Upper lobe of left lung (tissue), 6 donors: ENCODE measurements at regions not wholly inside any gene's neighbourhood (a gene's known extent, or its start where the extent isn't known, plus 50 kb on each side); places are given as distances from the start of the nearest gene placed in this dataset.

ENCODE experiments used
- ATAC-seq, 2 donors: fragments of 200-7000 bp; cut with Tn5 transposase; one replicate each; pipeline ENCODE4 v1.9.1; 2022; ENCODE audit warnings: mild to moderate bottlenecking in 2 of 2, moderate library complexity in 2 of 2; ENCODE audit not compliant: low FRiP score in 2 of 2
- DNase-seq, 2 donors: peaks; one replicate each; pipeline ENCODE4 v3.0.0-alpha.2; 2019 to 2020
- H3K27ac ChIP-seq, 4 donors: fragments of 200-600 bp; sonication (generic); one replicate each; pipeline ENCODE4 v1.5.1; 2016 to 2019
- H3K27me3 ChIP-seq, 4 donors: fragments of 200-600 bp; sonication (generic); one replicate each; pipeline ENCODE4 v1.5.1; 2017 to 2019
- H3K36me3 ChIP-seq, 4 donors: fragments of 200-600 bp; sonication (generic); one replicate each; pipeline ENCODE4 v1.5.1; 2016 to 2019
- H3K4me1 ChIP-seq, 4 donors: fragments of 200-600 bp; sonication (generic); one replicate each; pipeline ENCODE4 v1.5.1; 2018 to 2019
- H3K4me3 ChIP-seq, 4 donors: fragments of 200-600 bp; sonication (generic); one replicate each; pipeline ENCODE4 v1.5.1; 2017 to 2019; ENCODE audit warnings: mild to moderate bottlenecking in 2 of 4, moderate library complexity in 1 of 4
- H3K9me3 ChIP-seq, 4 donors: fragments of 200-600 bp; sonication (generic); one replicate each; pipeline ENCODE4 v1.5.1; 2018 to 2019
- EP300 ChIP-seq, 4 donors: sonication (generic); formaldehyde crosslinking; IDR thresholded peaks; one replicate each; pipeline ENCODE4 v1.5.1; 2017; ENCODE audit warnings: antibody characterized with exemption in 4 of 4, control low read depth in 2 of 4
- POLR2A ChIP-seq, 4 donors: fragments of 450-650 bp; IDR thresholded peaks; one replicate each; pipeline ENCODE4 v1.5.1; 2016 to 2017; ENCODE audit warnings: antibody characterized with exemption in 4 of 4, mild to moderate bottlenecking in 2 of 4
- POLR2AphosphoS5 ChIP-seq, 2 donors: sonication (generic); formaldehyde crosslinking; IDR thresholded peaks; one replicate each; pipeline ENCODE4 v1.5.1; 2017; ENCODE audit warnings: antibody characterized with exemption in 2 of 2
- WGBS, 2 donors: methylation state at CpG; one replicate each; pipeline ENCODE4 v1.1.5; 2017 to 2018; 5-methylcytosine and 5-hydroxymethylcytosine counted together
- TF ChIP-seq, protein P1 (sequence below), 6 experiments: fragments of 450-650 bp in 4 of 6; fragments of 200-600 bp in 2 of 6; sonication (generic) in 2 of 6; IDR thresholded peaks; one replicate each; pipeline ENCODE4 v1.5.1; 2016 to 2019; ENCODE audit warnings: antibody characterized with exemption in 6 of 6
- donor health status: DM: no; HTN: no; CAD: no; lungs with moderate emphysema.
- donor health status: DM: no; HTN: yes; CAD: no; lungs with severe emphysema.

DNA sequence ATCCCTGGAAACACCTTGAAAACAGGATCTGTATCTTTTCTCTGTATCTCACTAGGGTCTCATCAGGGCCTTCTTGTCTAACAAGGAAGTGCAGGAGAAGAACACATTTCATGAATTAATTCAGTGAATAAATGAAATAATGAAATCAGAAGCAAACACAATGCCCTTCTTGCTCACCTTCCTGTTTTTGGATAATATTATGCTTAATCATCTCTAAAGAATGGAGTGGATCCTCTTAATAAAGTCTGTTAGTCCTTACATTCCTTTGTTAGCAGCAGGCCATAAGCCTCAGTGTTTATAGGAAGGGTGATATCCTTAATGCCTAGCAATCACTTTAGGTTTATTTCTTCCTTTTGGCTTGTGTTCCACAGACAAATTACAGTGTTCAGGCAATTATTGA is 837.1 kb upstream of the SEMA6A start:
- ATAC-seq = no peak

DNA sequence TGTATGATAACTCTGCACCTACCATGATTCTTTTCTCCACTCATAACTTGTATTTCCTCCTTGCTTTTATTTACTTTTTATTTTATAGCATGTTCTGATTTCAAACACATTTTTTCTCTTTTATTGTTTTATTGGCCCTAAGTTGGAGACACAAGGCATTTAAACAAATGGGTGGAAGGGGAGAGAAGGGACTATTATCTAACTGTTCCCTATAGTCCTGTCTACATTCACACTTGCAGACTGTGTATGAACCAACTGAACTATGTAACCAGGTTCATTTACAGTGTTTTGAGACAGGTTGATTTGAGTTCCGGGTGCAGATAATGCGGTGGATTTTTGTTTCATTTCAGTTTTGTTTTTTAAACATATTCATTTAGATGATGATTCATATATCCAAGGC is 830.6 kb upstream of the SEMA6A start:
- WGBS, 2 donors = 90 to 97% methylated on average over 2 of the region's 2 CpGs
- no peaks in the 10 kb centered on the region for H3K9me3 ChIP-seq
- TF ChIP-seq, protein P1, sequence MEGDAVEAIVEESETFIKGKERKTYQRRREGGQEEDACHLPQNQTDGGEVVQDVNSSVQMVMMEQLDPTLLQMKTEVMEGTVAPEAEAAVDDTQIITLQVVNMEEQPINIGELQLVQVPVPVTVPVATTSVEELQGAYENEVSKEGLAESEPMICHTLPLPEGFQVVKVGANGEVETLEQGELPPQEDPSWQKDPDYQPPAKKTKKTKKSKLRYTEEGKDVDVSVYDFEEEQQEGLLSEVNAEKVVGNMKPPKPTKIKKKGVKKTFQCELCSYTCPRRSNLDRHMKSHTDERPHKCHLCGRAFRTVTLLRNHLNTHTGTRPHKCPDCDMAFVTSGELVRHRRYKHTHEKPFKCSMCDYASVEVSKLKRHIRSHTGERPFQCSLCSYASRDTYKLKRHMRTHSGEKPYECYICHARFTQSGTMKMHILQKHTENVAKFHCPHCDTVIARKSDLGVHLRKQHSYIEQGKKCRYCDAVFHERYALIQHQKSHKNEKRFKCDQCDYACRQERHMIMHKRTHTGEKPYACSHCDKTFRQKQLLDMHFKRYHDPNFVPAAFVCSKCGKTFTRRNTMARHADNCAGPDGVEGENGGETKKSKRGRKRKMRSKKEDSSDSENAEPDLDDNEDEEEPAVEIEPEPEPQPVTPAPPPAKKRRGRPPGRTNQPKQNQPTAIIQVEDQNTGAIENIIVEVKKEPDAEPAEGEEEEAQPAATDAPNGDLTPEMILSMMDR (IDR thresholded peaks at IDR 0.05) = no peak
- TF ChIP-seq POLR2A (IDR thresholded peaks at IDR 0.05) (no peak), POLR2AphosphoS5 (IDR thresholded peaks at IDR 0.05) (no peak), EP300 (IDR thresholded peaks at IDR 0.05) (no peak)
- H3K4me3 ChIP-seq = no peak overlapping the region
- no peaks in the 10 kb centered on the region for H3K4me1 ChIP-seq
- DNase-seq = no peak
- no peaks in the 10 kb centered on the region for H3K36me3 ChIP-seq
- no peak for ATAC-seq
- H3K27ac ChIP-seq = no peak overlapping the region
- no peaks in the 10 kb centered on the region for H3K27me3 ChIP-seq

More for the DNA sequence above, 837.1 kb upstream of the SEMA6A start:
- TF ChIP-seq EP300 (IDR thresholded peaks at IDR 0.05) = no peak
- TF ChIP-seq, protein P1 (IDR thresholded peaks at IDR 0.05) = no peak
- no peaks in the 10 kb centered on the region for H3K4me1 ChIP-seq
- no peaks in the 10 kb centered on the region for H3K27me3 ChIP-seq
- H3K9me3 ChIP-seq = no peaks in the 10 kb centered on the region
- no peak overlapping the region for H3K4me3 ChIP-seq
- H3K36me3 ChIP-seq = no peaks in the 10 kb centered on the region
- H3K27ac ChIP-seq = no peak overlapping the region
- DNase-seq = no peak

DNA sequence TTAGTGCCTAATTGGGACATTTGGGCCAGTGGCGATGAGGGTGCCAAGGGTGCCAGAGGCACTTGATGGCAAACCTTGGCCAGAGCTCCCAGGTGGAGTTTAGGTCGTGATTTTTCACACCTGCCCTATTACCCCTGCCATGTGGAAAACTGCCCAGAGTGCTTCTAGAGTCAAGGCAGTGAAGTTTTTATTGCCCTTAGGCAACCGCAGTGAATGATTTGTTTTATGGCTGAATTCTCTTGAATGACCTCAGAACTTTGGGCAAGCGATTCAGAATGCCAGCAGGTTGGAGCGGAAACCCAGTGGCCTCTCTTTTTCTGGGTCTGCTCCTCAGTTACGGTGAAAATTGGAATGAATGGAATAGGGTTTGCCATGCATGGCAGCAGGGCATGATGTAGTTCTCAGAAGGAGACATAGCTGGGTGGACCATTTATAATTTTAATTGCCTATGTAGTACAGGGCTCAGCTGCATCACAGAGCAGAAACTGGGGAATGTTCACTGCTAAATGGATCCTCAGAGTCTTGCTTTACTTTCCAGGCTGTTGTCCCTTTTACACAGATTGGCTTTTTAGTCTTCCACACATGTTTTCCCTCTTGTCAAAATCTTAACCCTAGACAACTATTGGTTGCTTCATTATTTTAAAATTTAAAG is 820.0 kb upstream of the SEMA6A start:
- Histone ChIP-seq H3K27me3 (no peaks in the 10 kb centered on the region), H3K4me3 (no peak overlapping the region), H3K4me1 (no peaks in the 10 kb centered on the region), H3K27ac (no peak overlapping the region), H3K36me3 (no peaks in the 10 kb centered on the region), H3K9me3 (no peaks in the 10 kb centered on the region)
- DNase-seq (no peak), ATAC-seq (no peak)
- WGBS, 2 donors = 75 to 86% methylated on average over 6 of the region's 6 CpGs
- TF ChIP-seq, protein P1 (IDR thresholded peaks at IDR 0.05) = no peak
- TF ChIP-seq EP300 (IDR thresholded peaks at IDR 0.05) = no peak
- TF ChIP-seq POLR2AphosphoS5 (IDR thresholded peaks at IDR 0.05) = no peak
- TF ChIP-seq POLR2A (IDR thresholded peaks at IDR 0.05) = no peak

DNA sequence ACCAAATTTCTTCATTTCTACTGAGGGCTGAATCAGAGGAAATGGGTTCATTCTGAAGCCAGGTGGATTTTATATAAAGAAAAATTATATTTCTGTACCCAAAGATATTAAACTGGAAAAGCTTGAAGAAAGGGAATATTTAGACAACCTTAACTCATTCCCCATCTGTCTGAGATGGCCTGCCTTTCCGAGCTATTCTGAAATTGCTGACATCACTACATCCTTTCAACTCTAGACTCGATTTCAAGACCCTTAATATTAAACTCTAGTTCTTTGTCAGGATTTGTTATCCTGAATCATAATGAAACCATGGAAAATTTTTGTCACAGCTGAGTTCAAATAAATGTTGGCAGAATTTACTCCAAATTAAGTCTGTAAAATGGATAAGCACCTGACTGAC is 818.5 kb upstream of the SEMA6A start:
- Histone ChIP-seq H3K27me3 (no peaks in the 10 kb centered on the region), H3K4me1 (no peaks in the 10 kb centered on the region), H3K4me3 (no peak overlapping the region), H3K36me3 (no peaks in the 10 kb centered on the region), H3K27ac (no peak overlapping the region), H3K9me3 (no peaks in the 10 kb centered on the region)
- ATAC-seq (no peak), DNase-seq (no peak)
- TF ChIP-seq EP300 (IDR thresholded peaks at IDR 0.05) = no peak
- no peak for TF ChIP-seq POLR2AphosphoS5 (IDR thresholded peaks at IDR 0.05)
- TF ChIP-seq POLR2A (IDR thresholded peaks at IDR 0.05) = no peak
- TF ChIP-seq, protein P1 (IDR thresholded peaks at IDR 0.05) = no peak
- 68 to 70% methylated on average over 2 of the region's 2 CpGs for WGBS, 2 donors

DNA sequence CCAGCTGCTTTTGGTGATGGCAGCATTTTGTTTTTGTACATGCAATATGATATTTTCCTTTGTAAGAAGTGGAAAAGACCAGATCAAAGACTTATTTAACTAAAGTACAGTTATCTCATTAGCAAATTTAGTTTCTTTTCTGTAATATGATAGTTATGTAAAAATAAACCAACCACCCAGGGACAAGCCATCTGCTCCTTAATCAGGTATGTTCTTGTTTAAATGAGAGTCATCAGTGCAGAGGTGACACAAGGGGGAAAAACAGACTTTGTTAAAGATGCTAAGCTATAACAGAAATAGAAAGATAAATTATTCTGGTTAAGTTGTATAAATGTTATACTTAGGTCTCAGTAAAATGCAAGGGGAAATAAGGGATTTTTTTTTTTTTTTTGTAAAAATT is 805.7 kb upstream of the SEMA6A start:
- Histone ChIP-seq H3K27ac (no peak overlapping the region), H3K9me3 (no peaks in the 10 kb centered on the region), H3K4me1 (no peaks in the 10 kb centered on the region), H3K27me3 (no peaks in the 10 kb centered on the region), H3K4me3 (no peak overlapping the region), H3K36me3 (no peaks in the 10 kb centered on the region)
- ATAC-seq (no peak), DNase-seq (no peak)
- TF ChIP-seq EP300 (IDR thresholded peaks at IDR 0.05) (no peak), POLR2AphosphoS5 (IDR thresholded peaks at IDR 0.05) (no peak), POLR2A (IDR thresholded peaks at IDR 0.05) (no peak)
- TF ChIP-seq, protein P1 (IDR thresholded peaks at IDR 0.05) = no peak
